Gastroesophageal sphincter (tissue), 3 donors: ENCODE measurements at regions not wholly inside any gene's neighbourhood (a gene's known extent, or its start where the extent isn't known, plus 50 kb on each side); places are given as distances from the start of the nearest gene placed in this dataset.

Experiments
- EP300 ChIP-seq: sonication (generic); formaldehyde crosslinking; IDR thresholded peaks from one replicate; pipeline ENCODE4 v1.6.1; 2017; ENCODE audit warnings: antibody characterized with exemption, mild to moderate bottlenecking
- POLR2A ChIP-seq, 2 donors: fragments of 450-650 bp; IDR thresholded peaks; one replicate each; pipeline ENCODE4 v1.6.1; 2017; ENCODE audit warnings: antibody characterized with exemption in 2 of 2, mild to moderate bottlenecking in 2 of 2, moderate library complexity in 1 of 2
- POLR2AphosphoS5 ChIP-seq: sonication (generic); formaldehyde crosslinking; IDR thresholded peaks from one replicate; pipeline ENCODE4 v1.6.1; 2017; ENCODE audit warnings: antibody characterized with exemption
- TF ChIP-seq, protein P1 (sequence below), 4 experiments: fragments of 200-600 bp in 2 of 4; fragments of 450-650 bp in 2 of 4; sonication (generic) in 1 of 4; IDR thresholded peaks; one replicate each; pipeline ENCODE4 v1.5.1; 2017 to 2019; ENCODE audit warnings: antibody characterized with exemption in 4 of 4, mild to moderate bottlenecking in 2 of 4, moderate library complexity in 2 of 4

DNA sequence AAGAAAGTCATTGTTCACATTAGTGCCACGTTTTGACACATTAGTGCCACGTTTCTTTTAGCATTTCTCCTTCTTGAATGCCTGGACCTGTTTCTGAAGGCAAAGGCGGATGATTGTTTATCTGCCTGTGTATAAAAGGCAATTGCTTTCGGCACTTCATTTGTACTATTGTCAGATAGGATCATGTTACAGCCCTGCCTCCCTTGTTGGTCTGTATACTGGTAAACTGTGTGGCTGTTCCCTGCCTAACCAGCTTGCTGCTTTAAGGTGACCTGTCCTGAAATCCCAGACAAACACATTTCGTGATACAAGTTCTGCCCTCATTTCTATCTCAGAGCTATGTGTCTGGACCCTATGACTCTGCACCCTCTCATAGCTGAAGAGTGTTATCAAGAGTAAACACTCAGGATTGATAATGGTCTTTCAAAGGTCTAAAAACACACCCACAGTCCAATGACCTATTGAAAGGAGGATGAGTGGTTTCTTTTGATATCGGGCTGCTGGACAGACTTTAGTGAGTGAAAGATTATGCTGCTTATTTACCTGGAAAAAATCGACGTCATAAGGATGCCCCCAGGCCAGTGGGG lies 276.3 kb upstream of the MCTP2 start:
- TF ChIP-seq EP300 (no peak), POLR2A (IDR thresholded peaks at IDR 0.05) (no peak), POLR2AphosphoS5 (no peak)
- TF ChIP-seq, protein P1, sequence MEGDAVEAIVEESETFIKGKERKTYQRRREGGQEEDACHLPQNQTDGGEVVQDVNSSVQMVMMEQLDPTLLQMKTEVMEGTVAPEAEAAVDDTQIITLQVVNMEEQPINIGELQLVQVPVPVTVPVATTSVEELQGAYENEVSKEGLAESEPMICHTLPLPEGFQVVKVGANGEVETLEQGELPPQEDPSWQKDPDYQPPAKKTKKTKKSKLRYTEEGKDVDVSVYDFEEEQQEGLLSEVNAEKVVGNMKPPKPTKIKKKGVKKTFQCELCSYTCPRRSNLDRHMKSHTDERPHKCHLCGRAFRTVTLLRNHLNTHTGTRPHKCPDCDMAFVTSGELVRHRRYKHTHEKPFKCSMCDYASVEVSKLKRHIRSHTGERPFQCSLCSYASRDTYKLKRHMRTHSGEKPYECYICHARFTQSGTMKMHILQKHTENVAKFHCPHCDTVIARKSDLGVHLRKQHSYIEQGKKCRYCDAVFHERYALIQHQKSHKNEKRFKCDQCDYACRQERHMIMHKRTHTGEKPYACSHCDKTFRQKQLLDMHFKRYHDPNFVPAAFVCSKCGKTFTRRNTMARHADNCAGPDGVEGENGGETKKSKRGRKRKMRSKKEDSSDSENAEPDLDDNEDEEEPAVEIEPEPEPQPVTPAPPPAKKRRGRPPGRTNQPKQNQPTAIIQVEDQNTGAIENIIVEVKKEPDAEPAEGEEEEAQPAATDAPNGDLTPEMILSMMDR (IDR thresholded peaks at IDR 0.05), result no peak
